ENCODE measurements at regions not wholly inside any gene's neighbourhood (a gene's known extent, or its start where the extent isn't known, plus 50 kb on each side); places are given as distances from the start of the nearest gene placed in this dataset.

GRCh38 chrX:9160698-9161329 lies 126.9 kb upstream of the FAM9B start:
- Histone ChIP-seq H3K4me3 (no peak overlapping the region), H3K27me3 (replicated peaks; ENCODE audit: insufficient read depth) (no peaks in the 10 kb centered on the region), H3K27ac (no peak overlapping the region), H3K9me3 (no peaks in the 10 kb centered on the region), H3K36me3 (no peaks in the 10 kb centered on the region), H3K4me1 (replicated peaks) (no peaks in the 10 kb centered on the region)
- no peak for DNase-seq (ENCODE audit: low spot score)
- intact Hi-C loops (cut with DNase I): no loop called here
- TF ChIP-seq CTCF (IDR thresholded peaks at IDR 0.05) (no peak), POLR2A (IDR thresholded peaks at IDR 0.05) (no peak), POLR2AphosphoS5 (IDR thresholded peaks at IDR 0.05) (no peak)
- 96% methylated on average over 4 of the region's 4 CpGs for WGBS

- Histone ChIP-seq H3K36me3 (no peaks in the 10 kb centered on the region), H3K27me3 (replicated peaks; ENCODE audit: insufficient read depth) (no peaks in the 10 kb centered on the region), H3K27ac (no peak overlapping the region), H3K4me3 (no peak overlapping the region), H3K4me1 (replicated peaks) (no peaks in the 10 kb centered on the region), H3K9me3 (no peaks in the 10 kb centered on the region)
- DNase-seq (ENCODE audit: low spot score): no peak
- WGBS: 93% methylated on average over 3 of the region's 3 CpGs
- TF ChIP-seq POLR2A (IDR thresholded peaks at IDR 0.05): no peak
- no peak for TF ChIP-seq CTCF (IDR thresholded peaks at IDR 0.05)
- no peak for TF ChIP-seq POLR2AphosphoS5 (IDR thresholded peaks at IDR 0.05)
- intact Hi-C loops (cut with DNase I): no loop called here
These were observed 128.8 kb upstream of the FAM9B start for GRCh38 chrX:9162698-9163097.

GRCh38 chrX:9163214-9163709 lies 129.3 kb upstream of the FAM9B start:
- no peak for DNase-seq (ENCODE audit: low spot score)
- WGBS: 24% methylated on average over 5 of the region's 5 CpGs
- no peaks in the 10 kb centered on the region for H3K36me3 ChIP-seq
- no peaks in the 10 kb centered on the region for H3K4me1 ChIP-seq (replicated peaks)
- no peaks in the 10 kb centered on the region for H3K27me3 ChIP-seq (replicated peaks; ENCODE audit: insufficient read depth)
- H3K4me3 ChIP-seq: no peak overlapping the region
- no peak for TF ChIP-seq POLR2A (IDR thresholded peaks at IDR 0.05)
- TF ChIP-seq POLR2AphosphoS5 (IDR thresholded peaks at IDR 0.05): no peak
- no peak for TF ChIP-seq CTCF (IDR thresholded peaks at IDR 0.05)
- H3K27ac ChIP-seq: no peak overlapping the region
- H3K9me3 ChIP-seq: no peaks in the 10 kb centered on the region
- intact Hi-C loops (cut with DNase I): no loop called here

GRCh38 chrX:9164086-9164485 lies 130.2 kb upstream of the FAM9B start:
- intact Hi-C loops (cut with DNase I): no loop called here
- DNase-seq (ENCODE audit: low spot score): no peak
- no peaks in the 10 kb centered on the region for H3K9me3 ChIP-seq
- H3K4me3 ChIP-seq: no peak overlapping the region
- H3K4me1 ChIP-seq (replicated peaks): no peaks in the 10 kb centered on the region
- H3K36me3 ChIP-seq: no peaks in the 10 kb centered on the region
- TF ChIP-seq CTCF (IDR thresholded peaks at IDR 0.05): no peak
- no peak for TF ChIP-seq POLR2A (IDR thresholded peaks at IDR 0.05)
- no peak for TF ChIP-seq POLR2AphosphoS5 (IDR thresholded peaks at IDR 0.05)
- no peak overlapping the region for H3K27ac ChIP-seq
- WGBS: 98% methylated on average over 7 of the region's 7 CpGs
- no peaks in the 10 kb centered on the region for H3K27me3 ChIP-seq (replicated peaks; ENCODE audit: insufficient read depth)
